ENCODE measurements at regions not wholly inside any gene's neighbourhood (a gene's known extent, or its start where the extent isn't known, plus 50 kb on each side); places are given as distances from the start of the nearest gene placed in this dataset.
A peak's percentile ranks its signal among the peaks of the same experiment; 100 is the strongest.

DNA sequence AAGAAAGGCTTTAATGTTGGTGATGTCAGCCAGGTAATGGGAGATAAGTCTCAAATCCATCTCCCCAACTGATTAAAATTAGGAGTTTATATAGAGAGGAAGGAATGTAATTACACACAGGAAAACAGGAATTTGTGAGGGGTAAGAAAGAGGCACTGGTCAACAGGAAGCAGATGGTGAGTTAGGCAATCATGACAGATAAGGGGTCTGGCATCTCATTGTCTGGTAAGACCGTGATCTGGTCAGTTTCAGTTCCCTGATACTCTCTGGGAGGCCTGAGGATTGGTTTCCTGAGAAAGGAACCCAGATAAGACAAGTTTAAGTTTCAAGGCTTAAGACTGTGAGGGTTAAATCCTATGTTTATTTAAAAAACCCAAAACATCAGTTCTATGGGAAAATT is 414.7 kb upstream of the ARRDC4 start:
- DNase-seq, result no peak

DNA sequence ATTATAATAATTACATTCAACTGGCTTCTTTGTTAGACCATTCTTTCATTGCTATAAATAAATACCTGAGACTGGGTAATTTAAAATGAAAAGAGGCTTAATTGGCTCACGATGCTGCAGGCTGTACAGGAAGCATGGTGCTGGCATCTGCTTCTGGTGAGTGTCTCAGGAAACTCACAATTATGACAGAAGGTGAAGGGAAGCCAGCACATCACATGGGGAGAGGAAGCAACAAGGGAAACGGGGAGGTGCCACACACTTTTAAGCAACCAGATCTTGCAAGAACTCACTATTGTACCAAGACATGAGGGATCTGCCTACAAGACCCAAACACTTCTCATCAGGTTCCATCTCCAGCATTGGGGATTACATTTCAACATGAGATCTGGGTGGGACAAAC is 413.1 kb upstream of the ARRDC4 start:
- DNase-seq, result peak; percentile 22

DNA sequence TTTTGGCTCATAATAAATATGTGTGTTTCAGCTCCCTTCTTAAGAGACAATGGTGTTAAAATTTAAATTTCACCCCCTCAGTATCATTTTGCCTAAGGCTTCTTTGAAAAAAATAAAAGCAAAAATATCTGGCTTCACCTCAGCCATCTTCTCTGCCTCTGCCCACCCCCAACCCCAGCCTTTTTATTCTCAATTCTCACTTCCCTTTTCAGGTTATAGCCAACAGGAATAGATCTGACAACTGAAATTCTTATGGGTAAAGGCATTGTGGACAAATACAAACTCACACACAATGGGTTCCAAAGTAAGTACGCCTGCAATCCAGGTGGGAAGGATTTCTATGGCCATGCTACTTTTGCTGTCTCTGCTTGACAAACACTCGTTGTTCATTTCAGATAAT is 399.0 kb upstream of the ARRDC4 start:
- DNase-seq, result no peak

DNA sequence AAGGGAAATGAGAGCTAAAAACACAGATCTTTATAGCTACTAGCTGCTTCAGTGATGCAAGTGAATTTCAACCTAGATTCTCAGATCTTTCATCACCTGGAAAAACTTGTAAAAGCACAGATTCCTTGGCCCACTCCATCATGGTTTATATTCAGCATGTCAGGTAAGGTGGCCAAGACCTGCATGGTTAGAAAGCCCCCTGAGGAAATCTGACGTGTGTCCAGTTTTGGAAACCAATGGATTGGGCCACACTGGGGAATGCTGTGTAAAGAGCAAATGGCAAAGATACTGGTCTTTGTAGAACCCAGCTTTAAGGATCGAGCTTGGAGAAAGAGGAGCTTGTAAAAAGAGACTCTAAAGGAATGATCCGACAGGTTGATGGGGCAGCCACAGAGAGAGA is 397.0 kb upstream of the ARRDC4 start:
- DNase-seq, result no peak

DNA sequence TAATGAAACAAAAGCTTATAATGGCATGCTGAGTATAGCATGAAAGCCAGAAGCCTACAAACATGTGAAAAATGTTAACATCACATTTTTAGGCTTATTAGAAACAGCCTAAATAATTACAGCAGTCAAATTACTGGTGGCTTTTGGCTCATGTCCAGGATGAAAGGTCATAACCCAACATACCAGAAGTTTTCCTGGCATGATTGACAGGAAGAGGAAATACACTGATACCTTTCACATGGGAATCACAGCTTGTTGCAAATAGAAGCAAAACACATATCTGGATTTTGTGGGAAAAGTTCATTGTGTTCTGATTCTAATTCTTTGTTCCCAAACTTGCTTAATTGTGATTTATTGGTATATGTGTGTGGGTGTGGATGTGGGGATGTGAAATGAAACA is 393.5 kb upstream of the ARRDC4 start:
- DNase-seq, result no peak

DNA sequence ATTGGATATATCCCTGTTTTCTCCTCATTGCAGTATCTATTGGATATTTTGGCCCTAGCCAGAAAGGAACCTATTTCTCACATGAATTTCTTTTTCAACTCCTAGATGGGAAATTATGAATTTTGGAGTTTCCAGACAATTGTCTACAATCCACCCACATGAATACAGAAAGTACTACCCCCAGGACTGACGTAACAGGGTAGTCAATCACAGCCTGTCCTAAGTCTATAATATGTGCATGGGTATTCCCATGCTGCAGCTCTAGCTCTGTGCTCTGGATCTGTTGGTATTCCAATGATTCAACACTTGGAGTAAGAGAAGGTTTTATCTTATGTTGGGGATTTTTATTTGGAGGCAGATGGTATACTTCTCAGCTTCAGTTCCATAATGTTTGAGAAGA is 393.1 kb upstream of the ARRDC4 start:
- DNase-seq, result no peak

DNA sequence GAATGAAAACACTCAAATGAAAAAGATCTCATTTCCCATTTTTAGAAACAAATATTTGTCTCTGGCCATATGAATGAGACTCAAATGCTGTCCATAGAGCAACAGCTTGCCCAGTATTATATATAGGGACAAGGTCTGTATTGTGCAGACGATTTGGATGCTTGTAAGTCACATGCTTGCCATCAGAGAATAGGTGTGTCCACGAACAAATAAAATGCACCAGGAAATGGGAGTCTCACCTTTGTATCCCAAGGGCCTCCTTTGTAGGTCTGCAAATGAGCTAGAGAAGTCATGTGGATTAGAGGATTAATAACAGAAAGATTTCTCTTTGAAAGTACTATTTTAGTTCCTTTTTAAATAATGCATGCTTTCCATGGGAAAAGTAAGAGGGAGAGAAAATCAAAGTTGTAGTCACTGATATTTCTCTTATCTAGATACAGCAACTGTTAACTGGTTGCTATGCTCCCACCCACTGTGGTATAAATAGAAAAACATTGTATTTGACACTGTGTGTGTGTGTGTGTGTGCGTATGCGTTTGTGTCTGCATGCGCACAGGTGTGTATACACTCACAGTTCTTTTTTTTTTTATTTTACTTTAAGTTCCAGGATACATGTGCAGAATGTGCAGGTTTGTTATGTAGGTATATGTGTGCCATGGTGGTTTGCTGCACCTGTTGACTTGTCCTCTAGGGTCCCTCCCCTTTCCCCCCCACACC is 383.4 kb upstream of the ARRDC4 start:
- DNase-seq, result no peak

DNA sequence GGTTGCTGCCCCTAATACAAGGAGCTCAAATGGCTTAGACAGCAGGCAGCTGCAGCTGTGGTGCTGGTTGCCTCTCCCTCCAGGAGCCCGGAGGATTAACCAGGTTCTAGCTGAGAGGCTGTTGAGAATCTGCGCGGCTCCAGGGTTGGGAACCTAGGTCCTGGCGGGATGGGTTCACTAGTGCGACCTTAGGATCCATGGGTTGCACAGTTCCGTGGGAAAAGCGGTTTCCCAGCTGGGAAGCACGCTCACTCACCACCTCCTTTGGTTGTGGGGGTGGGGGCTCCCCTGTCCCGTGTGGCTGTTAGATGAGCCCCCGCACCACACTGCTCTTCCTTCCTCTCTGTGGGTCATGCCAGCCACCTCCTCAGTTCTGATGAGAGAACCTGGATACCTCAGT is 375.1 kb upstream of the ARRDC4 start:
- no peak for DNase-seq

DNA sequence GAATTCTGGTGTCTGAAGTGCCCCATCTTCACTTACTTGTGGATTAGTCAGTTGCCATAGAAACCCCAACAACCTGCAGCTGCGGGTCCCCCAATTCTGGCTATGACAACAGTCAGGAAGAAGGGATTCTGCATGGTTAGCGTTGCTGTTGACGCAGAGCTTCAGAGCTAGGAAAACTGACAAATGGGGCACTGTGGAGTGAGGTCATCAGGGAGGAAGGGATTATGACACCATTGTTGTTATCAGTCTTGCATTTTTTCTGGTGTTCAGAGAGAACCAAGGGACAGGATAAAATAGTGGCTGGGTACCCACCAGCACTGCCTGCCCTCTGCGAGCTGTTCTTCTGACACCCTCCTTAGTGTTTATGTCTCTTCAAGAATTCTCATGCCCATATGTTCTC is 367.7 kb upstream of the ARRDC4 start:
- no peak for DNase-seq

DNA sequence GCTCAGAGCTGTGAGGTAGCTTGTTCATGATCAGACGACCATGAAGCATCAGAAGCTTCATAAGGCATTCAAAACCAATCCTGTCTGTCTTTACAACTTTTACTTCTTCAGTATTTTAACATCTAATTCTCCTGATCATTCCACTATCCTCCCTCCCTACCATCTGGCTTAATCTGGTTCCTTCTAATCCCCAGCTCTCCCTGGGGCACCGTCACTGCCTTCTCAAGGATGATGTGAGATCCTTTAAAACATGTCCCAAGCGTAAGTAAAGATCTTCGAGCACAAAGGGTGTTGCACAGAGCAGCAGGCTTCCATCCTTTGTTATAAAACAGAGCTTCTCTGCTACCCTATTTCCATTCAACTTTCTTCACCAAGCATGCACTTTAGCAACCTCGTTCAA is 362.7 kb upstream of the ARRDC4 start:
- DNase-seq, result no peak

DNA sequence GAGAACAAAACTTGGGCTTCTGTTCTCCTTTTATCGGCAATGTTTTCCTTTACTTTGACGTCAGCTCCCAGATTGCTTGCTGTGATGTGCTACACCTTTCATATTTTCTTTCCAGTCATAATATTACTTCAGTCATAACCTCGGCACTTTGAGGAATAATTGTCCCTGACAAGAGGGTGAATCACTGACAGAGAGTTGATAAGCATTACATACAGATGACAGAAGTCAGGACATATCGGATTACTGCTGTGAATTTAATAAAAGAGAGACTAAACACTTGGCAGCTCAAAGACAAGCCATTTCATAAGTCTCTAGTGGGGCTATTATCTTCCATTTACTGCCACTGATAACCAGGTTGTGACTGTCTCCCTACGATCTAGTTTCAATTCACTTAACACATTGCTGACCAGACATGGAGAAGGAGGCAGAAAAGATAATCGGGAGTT is 362.1 kb upstream of the ARRDC4 start:
- no peak for DNase-seq

DNA sequence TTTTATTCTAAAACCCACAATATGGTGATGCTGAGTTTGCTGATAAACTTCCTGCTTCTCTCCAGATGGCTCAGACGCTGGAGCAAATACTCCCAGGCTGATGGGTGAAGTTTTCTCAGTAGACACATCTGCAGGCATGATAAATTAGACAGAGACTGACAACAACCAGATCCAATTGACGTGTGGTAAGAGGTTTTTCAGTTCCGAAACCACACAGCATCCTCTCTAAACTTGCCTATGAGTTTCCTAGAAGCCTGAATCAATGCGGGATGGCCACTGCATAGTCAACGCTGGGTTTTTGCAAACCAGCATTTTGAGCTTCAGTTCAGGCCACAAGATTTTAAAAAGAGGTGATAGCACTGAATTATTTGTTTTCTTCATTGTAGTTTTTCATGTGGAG is 360.3 kb upstream of the ARRDC4 start:
- no peak for DNase-seq

DNA sequence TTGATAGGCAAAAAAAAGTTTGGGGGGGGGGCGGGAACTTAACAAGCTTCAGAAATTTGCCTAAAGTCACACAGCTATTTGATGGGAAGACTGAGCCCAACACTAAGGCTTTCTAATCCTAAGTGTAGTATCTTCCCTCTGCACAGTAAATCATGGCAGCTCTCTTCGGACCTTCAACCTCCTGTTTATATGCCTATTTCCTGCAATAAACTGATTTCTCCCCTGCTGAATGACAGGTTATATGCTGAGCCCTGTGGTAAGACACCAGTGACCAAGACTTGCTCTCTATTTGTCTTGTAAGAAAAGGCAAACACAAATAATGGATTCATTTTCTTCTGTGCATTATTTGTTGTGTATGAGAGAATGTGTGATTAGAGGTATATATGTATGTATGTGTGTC is 355.8 kb upstream of the ARRDC4 start:
- no peak for DNase-seq

DNA sequence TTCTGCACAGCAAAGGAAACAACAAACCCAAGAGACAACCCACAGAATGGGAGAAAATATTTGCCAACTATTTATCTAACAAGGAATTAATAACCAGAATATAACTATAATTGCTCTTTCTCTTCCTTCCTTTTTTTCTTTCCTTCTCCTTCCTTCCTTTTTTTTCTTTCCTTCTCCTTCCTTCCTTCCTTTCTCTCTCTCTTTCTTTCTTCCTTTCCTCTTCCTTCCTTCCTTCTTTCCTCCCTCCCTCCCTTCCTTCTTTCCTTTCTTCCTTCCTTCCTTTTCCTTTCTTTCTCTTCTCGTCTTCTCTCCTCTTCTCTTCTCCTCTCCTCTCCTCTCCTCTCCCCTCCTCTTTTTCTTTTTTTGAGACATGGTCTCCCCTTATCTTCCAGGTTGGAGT is 345.4 kb upstream of the ARRDC4 start:
- no peak for DNase-seq

DNA sequence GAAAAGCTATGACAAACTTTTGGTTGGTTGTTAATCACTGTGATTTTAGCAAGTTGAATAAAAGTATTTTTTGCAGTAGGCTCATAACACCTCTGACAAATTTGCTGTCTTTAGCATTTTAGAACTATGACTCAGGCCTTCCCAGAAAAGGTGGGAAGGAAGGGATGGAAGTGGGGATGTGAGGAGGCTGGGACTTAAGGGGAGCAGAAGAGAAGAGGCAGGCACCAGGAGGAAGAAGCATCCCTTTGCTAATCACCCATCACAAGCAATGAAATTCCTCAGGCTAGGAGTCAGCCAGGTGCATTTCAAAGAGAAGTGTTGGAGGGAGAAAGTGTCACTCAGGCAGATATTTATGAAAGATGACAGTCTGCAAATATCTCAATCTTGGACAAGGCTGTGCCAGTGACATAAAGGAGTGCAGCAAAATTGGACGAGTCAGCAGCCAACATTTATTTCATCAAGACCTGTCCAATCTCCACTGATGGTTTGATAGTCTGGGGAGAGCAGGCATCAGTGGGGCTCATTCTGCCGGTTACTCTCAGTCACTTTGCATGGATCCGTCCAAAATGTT is 337.3 kb upstream of the ARRDC4 start:
- DNase-seq, result no peak

DNA sequence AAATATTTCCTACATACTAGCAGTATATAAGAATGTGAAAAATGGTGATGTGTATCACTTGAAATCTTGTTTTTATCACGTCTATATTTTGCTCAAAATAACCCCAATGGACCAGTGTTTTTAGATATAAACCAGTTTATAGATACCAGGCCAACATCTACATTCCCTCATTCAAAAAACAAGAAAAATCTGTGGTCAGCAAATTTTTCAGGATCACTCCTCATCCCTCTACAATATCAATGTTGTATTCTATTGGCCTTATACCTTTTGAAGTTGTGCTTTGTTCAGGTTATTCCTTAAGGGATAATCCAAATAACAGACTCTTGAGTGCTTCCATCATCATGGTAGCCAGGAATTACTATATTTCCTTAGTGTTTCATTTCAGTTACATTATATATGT is 332.9 kb upstream of the ARRDC4 start:
- no peak for DNase-seq

DNA sequence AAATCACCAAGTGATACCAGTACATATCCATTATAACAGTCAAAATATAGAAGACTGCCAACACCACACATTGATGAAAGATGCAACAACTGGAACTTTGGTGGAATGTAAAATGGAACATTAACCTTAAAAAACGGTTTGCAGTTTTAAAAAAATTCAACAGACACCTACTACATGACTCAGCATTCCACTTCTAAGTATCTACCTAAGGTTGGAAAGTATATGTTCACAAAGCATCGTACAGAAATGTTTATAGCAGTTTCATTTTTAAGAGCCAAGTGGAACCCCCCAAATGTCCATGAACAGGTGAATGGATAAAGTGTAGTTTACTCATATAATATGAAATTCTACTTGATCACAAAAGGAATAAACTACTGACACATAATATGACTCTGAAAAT is 314.7 kb upstream of the ARRDC4 start:
- DNase-seq, result no peak

DNA sequence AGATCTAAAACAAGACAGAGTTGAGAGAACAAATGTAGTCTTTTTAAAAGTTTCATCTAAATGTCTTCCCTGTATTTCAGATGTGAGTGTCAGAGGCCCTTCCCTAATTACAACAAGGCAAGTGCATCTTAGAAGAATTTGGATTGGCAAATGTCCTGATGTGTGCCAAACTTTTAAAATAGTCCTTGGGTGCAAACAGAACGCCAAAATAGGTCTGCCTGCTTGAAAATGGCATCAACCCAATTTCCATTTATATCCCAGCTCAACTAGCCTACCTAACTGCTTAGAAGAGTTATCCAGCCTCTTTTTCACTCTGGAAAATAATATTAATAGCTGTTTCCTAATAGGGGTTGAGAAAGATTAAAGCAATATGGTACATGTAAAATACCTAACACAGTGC is 311.8 kb upstream of the ARRDC4 start:
- no peak for DNase-seq

DNA sequence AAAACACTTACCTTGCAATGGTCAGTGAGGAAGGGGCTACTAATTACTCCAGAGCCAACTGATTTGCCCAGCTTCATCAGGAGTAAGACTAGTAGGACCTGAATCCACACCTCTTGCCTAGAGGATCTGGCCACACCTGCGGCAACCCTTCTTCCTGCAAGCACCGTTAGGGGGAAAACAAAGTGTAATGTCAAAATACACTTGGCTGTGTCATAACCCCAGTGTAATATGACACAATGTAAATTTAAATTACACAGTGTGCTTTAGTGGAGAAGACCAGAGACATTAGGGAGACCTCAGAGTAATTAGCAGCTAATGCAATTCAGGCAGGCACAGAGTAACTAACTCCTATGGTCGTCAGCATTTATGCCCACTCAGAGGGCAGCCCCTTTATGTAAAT is 308.5 kb upstream of the ARRDC4 start:
- peak; percentile 31 for DNase-seq

DNA sequence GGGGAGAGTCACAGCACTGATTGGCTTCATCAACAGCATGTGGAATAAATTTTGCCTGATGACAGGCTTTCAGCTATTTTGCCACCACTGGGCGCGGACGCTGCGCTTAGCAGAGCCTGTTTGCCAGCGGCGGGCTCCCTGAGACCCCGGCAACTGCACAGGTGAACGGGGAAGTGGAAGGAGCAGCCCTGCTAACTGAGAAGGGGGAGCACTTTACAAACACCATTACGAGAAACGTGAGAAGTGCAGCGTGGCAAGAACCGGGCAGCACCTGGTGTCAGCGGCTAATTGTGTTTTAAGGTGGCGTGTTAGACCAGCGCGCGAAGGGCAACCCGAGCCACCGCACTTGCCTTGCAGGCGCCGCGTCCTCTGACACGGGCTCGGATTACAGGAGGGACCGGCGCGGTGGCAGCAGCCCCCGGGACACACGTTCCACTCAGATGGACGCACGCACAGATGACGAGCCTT is 307.8 kb upstream of the ARRDC4 start:
- peak; percentile 60 for DNase-seq

DNA sequence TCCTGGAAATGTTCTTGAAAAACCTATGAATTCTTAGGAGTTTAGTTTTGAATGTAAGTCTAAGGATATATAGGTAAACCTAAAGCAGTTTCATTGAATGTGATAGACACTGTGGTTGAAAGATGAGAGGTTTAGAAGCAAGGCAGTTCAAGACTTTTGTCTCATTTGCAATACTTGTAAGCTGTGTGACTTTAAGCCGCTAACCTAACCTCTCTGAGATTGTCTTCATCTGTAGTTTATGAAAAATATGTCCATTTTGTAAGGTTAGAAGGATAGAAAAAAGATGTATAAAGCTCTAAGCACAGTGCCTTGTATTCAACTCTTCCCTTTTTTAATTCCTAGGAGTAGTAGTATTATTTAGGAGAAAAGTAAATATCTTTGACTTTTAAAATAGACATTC is 306.6 kb upstream of the ARRDC4 start:
- DNase-seq, result no peak

DNA sequence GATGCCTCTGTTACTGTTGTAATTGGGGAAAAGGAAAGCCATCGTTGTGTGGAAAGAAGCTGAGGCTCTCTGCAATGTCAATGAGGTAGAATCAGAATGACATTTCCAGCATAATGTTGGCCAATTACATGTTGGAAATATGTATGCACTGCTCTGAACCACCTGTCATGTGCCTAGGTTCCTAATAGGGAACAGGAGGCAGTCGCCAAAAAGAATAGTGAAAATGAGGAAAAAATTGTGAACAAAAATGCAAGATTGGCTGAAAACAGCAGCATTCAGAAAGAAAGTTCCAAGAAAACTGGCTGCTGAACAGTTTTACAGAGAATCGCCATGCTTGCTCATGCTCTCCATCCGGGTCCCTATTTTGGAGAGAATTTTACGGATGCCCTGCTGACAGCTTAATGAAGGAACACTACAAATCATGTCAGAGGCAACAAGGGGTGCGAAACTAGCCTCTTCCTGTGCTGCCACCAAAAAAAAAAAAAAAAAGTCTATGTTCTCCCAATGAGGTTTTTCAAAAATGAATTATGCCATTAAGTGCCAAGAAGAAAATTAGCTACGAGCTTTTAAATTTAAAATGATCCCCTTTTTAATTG is 305.9 kb upstream of the ARRDC4 start:
- DNase-seq, result no peak

DNA sequence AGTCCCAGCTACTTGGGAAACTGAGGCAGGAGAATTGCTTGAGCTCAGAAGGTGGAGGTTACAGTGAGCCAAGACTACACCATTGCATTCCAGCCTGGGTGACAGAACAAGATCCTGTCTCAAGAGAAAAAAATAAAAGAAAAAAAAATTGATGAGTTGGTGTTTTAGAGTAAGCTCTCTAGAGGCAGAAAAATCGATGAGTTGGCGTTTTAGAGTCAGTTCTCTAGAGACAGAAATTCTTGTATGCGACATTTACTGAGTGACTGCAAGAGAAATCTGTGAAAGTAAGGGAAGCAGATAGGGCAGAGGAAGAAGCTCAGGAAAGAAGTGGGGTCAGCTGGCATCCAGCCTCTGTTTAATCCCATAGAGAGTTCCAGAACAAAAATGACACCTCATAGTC is 298.7 kb upstream of the ARRDC4 start:
- DNase-seq, result no peak

DNA sequence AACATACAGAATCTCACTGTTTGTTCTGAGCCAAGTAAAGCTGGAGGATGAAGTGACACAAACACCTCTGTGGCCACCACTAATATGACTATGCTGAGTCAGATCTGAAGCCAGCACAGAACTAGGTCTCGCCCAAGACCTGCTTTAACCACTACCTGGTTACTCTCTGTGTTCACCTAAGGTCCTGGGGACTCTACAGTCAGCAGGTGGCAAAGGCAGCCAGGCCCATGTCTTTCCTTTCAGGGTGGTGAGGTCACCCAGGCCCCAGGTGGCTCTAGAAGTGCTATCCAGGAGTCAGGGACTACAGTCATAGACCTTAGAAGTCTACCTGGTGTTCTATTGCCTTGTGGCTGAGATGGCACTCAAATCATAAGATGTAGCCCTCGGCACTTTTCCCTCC is 287.9 kb upstream of the ARRDC4 start:
- no peak for DNase-seq

DNA sequence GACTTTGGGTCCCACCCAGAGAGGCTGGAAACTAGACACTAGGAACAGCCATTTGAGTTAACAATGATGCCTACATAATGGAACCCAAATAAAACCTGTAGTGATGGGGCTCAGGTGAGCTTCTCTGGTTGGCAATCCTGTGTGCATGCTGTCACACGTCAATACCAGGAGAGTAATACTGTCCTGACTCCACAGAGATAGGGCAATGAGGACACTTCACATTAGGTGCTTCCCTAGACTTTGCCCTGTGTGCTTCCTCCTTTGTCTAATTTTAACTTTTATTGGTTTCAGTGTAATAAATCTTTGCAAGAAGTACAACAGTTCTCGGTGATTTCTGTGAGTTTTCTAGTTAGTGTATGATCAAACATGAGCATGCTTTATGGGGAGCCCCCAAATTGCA is 281.8 kb upstream of the ARRDC4 start:
- DNase-seq, result no peak

Measured in COR-L47 (cell line).